Gastrocnemius medialis (tissue), 4 donors: ENCODE measurements at regions not wholly inside any gene's neighbourhood (a gene's known extent, or its start where the extent isn't known, plus 50 kb on each side); places are given as distances from the start of the nearest gene placed in this dataset.

Source experiments
- ATAC-seq, 2 donors: fragments of 150-250 bp; one replicate each; pipeline ENCODE4 v1.9.1; 2016
- DNase-seq, 2 donors: peaks; one replicate each; pipeline ENCODE4 v3.0.0-alpha.2; 2019
- H3K27ac ChIP-seq, 4 donors: fragments of 200-600 bp; sonication (generic); 1 replicate in 1 of 4; 2 replicates in 3 of 4; pipeline ENCODE4 v1.5.1; 2016 to 2018; ENCODE audit warnings: mild to moderate bottlenecking in 2 of 4, moderate library complexity in 1 of 4
- H3K27me3 ChIP-seq, 3 donors: fragments of 200-600 bp; sonication (generic) in 2 of 3; 1 replicate in 1 of 3; 2 replicates in 2 of 3; pipeline versions ENCODE4 v1.5.1 to v1.6.0; 2016 to 2019; ENCODE audit warnings: mild to moderate bottlenecking in 1 of 3, moderate library complexity in 1 of 3
- H3K36me3 ChIP-seq, 2 donors: fragments of 200-600 bp; sonication (generic) in 1 of 2; one replicate each; pipeline ENCODE4 v1.5.1; 2017 to 2018
- H3K4me1 ChIP-seq, 2 donors: fragments of 200-600 bp; sonication (generic) in 1 of 2; one replicate each; pipeline ENCODE4 v1.5.1; 2016 to 2017; ENCODE audit warnings: mild to moderate bottlenecking in 2 of 2
- H3K4me3 ChIP-seq, 4 donors: fragments of 200-600 bp; sonication (generic) in 3 of 4; 1 replicate in 1 of 4; 2 replicates in 3 of 4; pipeline ENCODE4 v1.5.1; 2016 to 2019; ENCODE audit warnings: mild to moderate bottlenecking in 2 of 4
- H3K9me3 ChIP-seq, 3 donors: fragments of 200-600 bp; sonication (generic) in 2 of 3; 1 replicate in 1 of 3; 2 replicates in 2 of 3; pipeline ENCODE4 v1.5.1; 2016 to 2019
- POLR2A ChIP-seq, 2 donors: fragments of 450-650 bp; IDR thresholded peaks; one replicate each; pipeline ENCODE4 v1.6.1; 2017; ENCODE audit warnings: antibody characterized with exemption in 2 of 2, mild to moderate bottlenecking in 2 of 2, moderate library complexity in 2 of 2
- in situ Hi-C, 4 donors: fragments of 200-750 bp; cut with MboI; loops; one replicate each; pipeline versions ENCODE4 v1.15.0 to v1.8.0; 2017; ENCODE audit warnings: low sequenced_read_pairs in 4 of 4
- intact Hi-C: fragments of 100-400 bp; cut with DNase I; formaldehyde crosslinking; loops from one replicate; pipeline ENCODE4 v1.15.1; 2023; ENCODE audit warnings: low total_unique reads
- TF ChIP-seq, protein P1 (sequence below), 5 experiments: fragments of 450-650 bp in 3 of 5; fragments of 200-600 bp in 2 of 5; sonication (generic) in 2 of 5; IDR thresholded peaks in 4 of 5; conservative IDR thresholded peaks in 1 of 5; 1 replicate in 4 of 5; 2 replicates in 1 of 5; pipeline ENCODE4 v1.5.1; 2016 to 2019; ENCODE audit warnings: antibody characterized with exemption in 5 of 5, mild to moderate bottlenecking in 3 of 5, moderate library complexity in 3 of 5

DNA sequence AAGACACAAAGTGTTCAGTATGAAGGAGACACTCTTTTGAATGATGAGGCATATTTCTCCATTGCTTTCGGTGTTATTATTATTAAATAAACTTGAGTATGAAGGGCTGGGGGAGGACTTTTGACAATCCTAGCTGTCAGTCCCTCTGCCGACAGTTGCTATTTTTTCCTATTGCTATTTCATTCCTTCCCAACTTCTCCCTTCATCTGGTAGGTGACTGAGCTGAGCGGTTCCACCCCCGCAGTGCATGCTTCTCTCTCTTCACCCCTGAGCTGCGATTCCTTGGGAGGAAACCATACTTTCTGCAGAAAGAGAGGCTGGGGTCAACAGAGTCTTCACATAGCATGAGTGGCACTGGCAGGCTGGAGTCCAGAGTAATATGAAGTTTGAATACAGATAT lies 261.2 kb upstream of the TAC1 start:
- in situ Hi-C loops, result no loop called here
- H3K27me3 ChIP-seq, result no peaks in the 10 kb centered on the region
- H3K27ac ChIP-seq, result no peak overlapping the region
- H3K4me3 ChIP-seq, result no peak overlapping the region
- no peak for DNase-seq
- intact Hi-C loops, result no loop called here
- H3K4me1 ChIP-seq, result no peaks in the 10 kb centered on the region
- no peak for ATAC-seq
- H3K9me3 ChIP-seq, result no peaks in the 10 kb centered on the region
- TF ChIP-seq, protein P1, sequence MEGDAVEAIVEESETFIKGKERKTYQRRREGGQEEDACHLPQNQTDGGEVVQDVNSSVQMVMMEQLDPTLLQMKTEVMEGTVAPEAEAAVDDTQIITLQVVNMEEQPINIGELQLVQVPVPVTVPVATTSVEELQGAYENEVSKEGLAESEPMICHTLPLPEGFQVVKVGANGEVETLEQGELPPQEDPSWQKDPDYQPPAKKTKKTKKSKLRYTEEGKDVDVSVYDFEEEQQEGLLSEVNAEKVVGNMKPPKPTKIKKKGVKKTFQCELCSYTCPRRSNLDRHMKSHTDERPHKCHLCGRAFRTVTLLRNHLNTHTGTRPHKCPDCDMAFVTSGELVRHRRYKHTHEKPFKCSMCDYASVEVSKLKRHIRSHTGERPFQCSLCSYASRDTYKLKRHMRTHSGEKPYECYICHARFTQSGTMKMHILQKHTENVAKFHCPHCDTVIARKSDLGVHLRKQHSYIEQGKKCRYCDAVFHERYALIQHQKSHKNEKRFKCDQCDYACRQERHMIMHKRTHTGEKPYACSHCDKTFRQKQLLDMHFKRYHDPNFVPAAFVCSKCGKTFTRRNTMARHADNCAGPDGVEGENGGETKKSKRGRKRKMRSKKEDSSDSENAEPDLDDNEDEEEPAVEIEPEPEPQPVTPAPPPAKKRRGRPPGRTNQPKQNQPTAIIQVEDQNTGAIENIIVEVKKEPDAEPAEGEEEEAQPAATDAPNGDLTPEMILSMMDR (IDR thresholded peaks at IDR 0.05 in 4 of 5, conservative IDR thresholded peaks at IDR 0.05 in 1 of 5), result no peak
- no peak for TF ChIP-seq POLR2A (IDR thresholded peaks at IDR 0.05)
- H3K36me3 ChIP-seq, result no peaks in the 10 kb centered on the region

DNA sequence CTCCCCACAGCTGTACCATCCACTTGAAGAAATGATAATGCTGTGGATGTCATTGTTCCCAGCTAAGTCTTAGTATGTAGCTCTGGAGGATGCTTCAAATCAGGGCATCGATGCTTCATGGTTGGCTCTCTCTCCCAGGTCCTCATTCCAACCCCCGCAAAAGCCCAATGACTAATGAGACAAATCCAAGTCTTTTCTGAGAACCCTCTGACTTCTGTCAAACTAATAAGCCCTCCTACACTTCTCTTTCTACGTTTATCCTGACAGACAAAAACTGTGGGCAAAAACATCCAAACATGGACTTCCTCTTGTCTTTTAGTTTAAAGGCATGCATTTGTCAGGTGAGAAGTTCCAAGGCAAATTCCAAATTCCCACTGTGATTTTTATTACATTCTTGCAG lies 260.4 kb upstream of the TAC1 start:
- no peak for TF ChIP-seq POLR2A (IDR thresholded peaks at IDR 0.05)
- TF ChIP-seq, protein P1 (IDR thresholded peaks at IDR 0.05 in 4 of 5, conservative IDR thresholded peaks at IDR 0.05 in 1 of 5), result no peak
- H3K27ac ChIP-seq, result no peak overlapping the region
- ATAC-seq (no peak), DNase-seq (no peak)
- H3K27me3 ChIP-seq, result no peaks in the 10 kb centered on the region
- H3K4me1 ChIP-seq, result no peaks in the 10 kb centered on the region
- intact Hi-C loops (no loop called here), in situ Hi-C loops (no loop called here)
- no peaks in the 10 kb centered on the region for H3K9me3 ChIP-seq
- no peaks in the 10 kb centered on the region for H3K36me3 ChIP-seq
- H3K4me3 ChIP-seq, result no peak overlapping the region

DNA sequence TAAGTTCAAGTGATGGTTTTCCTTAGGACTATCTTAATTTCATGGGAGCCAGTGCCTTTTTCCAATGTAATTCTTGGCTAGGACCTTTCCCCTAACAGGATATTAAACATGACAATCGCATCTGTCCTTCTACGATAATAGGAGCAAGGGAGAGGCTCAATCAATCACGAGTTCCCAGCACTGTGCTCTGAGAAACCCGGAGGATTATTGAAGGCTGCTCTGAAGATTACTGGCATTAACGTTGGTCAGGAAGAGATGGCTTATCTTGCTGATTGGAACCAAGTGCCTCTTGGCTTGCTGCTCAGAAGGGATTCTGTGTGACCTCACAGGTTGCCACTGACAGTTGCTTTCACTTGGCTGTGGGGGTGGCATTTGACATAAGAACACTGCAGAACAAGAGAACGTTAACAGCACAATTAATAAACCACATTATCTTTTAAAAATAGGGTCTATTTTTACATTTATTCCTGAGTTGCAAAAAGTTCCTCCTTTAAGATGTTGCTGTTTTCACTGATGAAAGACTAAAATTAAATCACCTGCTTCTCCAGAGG lies 252.1 kb upstream of the TAC1 start:
- Histone ChIP-seq H3K4me1 (no peaks in the 10 kb centered on the region), H3K27ac (no peak overlapping the region), H3K27me3 (no peaks in the 10 kb centered on the region), H3K36me3 (no peaks in the 10 kb centered on the region), H3K4me3 (no peak overlapping the region), H3K9me3 (no peaks in the 10 kb centered on the region)
- DNase-seq (no peak), ATAC-seq (no peak)
- intact Hi-C loops, result no loop called here
- TF ChIP-seq POLR2A (IDR thresholded peaks at IDR 0.05), result no peak
- TF ChIP-seq, protein P1 (IDR thresholded peaks at IDR 0.05 in 4 of 5, conservative IDR thresholded peaks at IDR 0.05 in 1 of 5), result no peak
- in situ Hi-C loops, result no loop called here

DNA sequence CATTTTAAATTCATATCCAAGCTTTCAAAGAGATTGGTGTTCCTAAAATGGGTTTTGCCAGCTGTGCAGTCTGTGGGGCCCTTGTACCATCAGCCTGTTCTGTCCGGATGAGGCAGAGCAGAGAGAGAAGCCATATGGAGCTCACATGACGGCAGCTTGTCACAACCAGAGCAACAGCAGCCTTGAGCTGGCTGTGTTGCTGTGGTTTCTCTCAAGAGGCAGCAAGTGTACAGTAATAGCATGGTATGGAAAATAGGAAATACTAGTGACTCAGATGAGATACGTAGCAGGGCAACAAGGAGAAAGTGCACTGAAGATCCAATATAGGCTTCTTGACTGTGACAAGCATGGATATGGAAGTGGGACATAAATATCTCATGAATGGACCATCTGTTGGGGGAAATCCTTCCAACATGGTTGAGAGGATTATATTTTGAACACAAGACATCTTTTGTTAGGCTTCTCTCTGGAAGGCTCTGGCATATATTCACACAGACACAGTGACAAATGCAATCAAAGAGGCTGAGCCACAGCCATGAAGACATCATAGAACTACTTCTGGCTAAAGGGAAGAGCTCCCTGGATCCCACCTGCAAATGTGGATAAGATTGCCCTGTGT lies 251.0 kb upstream of the TAC1 start:
- H3K4me3 ChIP-seq, result no peak overlapping the region
- H3K36me3 ChIP-seq, result no peaks in the 10 kb centered on the region
- no peak overlapping the region for H3K27ac ChIP-seq
- DNase-seq, result no peak
- no peaks in the 10 kb centered on the region for H3K27me3 ChIP-seq
- no peaks in the 10 kb centered on the region for H3K9me3 ChIP-seq
- no peak for ATAC-seq
- no peak for TF ChIP-seq POLR2A (IDR thresholded peaks at IDR 0.05)
- TF ChIP-seq, protein P1 (IDR thresholded peaks at IDR 0.05 in 4 of 5, conservative IDR thresholded peaks at IDR 0.05 in 1 of 5), result no peak
- no peaks in the 10 kb centered on the region for H3K4me1 ChIP-seq
- in situ Hi-C loops (no loop called here), intact Hi-C loops (no loop called here)

DNA sequence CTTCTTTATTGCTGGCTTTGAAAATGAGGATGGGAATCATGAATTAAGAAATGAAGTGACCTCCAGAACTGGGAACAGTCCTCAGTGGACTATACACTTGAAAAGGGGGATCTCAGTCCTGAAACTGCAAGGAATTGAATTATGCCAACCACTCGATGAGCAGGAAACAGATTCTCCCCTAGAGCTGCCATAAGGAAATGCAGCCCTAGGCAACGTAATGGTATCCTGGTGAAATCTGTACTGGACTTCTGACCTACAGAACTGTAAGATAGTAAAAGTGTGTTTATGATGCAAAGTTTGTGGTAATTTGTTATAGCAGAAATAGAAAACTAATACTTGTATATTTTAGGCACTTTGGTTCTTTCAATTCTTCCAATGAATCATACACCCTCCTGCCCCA lies 236.4 kb upstream of the TAC1 start:
- Histone ChIP-seq H3K4me1 (no peaks in the 10 kb centered on the region), H3K36me3 (no peaks in the 10 kb centered on the region), H3K4me3 (no peak overlapping the region), H3K9me3 (no peaks in the 10 kb centered on the region), H3K27me3 (no peaks in the 10 kb centered on the region), H3K27ac (no peak overlapping the region)
- no peak for TF ChIP-seq POLR2A (IDR thresholded peaks at IDR 0.05)
- intact Hi-C loops (no loop called here), in situ Hi-C loops (no loop called here)
- no peak for DNase-seq
- ATAC-seq, result no peak
